Keratinocyte (primary cell): ENCODE measurements at regions not wholly inside any gene's neighbourhood (a gene's known extent, or its start where the extent isn't known, plus 50 kb on each side); places are given as distances from the start of the nearest gene placed in this dataset.
"Not testable (repeated sequence)": the region's sequence is repeated elsewhere in the genome, so short reads cannot be mapped to it uniquely, and the experiment has no call there.

ENCODE experiments used
- DNase-seq: peaks from one replicate; pipeline ENCODE4 v3.0.0-alpha.2; 2011; ENCODE audit warnings: low read depth, missing footprints, low spot score
- FAIRE-seq: peaks from 2 replicates; lab custom pipeline; 2011; peaks lifted over from hg19 to GRCh38; lab: Jason Lieb, UNC
- H2AFZ ChIP-seq: 2 replicates; pipeline ENCODE4 v1.6.0; 2012; ENCODE audit warnings: low read length, control low read depth, inconsistent platforms; ENCODE audit not compliant: control insufficient read depth
- H3K27ac ChIP-seq: 2 replicates; pipeline ENCODE4 v1.5.1; 2011; ENCODE audit warnings: low read length; ENCODE audit not compliant: control insufficient read depth, insufficient read depth
- H3K27me3 ChIP-seq: 3 replicates; pipeline ENCODE4 v1.6.0; 2011; ENCODE audit warnings: low read length; ENCODE audit not compliant: control insufficient read depth, insufficient read depth; ENCODE audit errors: extremely low read depth
- H3K36me3 ChIP-seq, 2 experiments: 2 replicates in 1 of 2; 3 replicates in 1 of 2; pipeline ENCODE4 v1.5.1; 2011; ENCODE audit warnings: low read length in 2 of 2, mild to moderate bottlenecking in 1 of 2; ENCODE audit not compliant: control insufficient read depth in 2 of 2, insufficient read depth in 2 of 2; ENCODE audit errors: extremely low read depth in 1 of 2
- H3K4me1 ChIP-seq: 3 replicates; pipeline ENCODE4 v1.5.1; 2011; ENCODE audit warnings: low read length; ENCODE audit not compliant: control insufficient read depth, insufficient read depth; ENCODE audit errors: extremely low read depth
- H3K4me2 ChIP-seq: 3 replicates; pipeline ENCODE4 v1.6.0; 2011; ENCODE audit warnings: low read depth, low read length; ENCODE audit not compliant: control insufficient read depth, insufficient read depth; ENCODE audit errors: extremely low read depth
- H3K4me3 ChIP-seq, 3 experiments: fragments of 200-600 bp in 1 of 3; sonication (generic) in 1 of 3; 2 replicates in 2 of 3; 3 replicates in 1 of 3; pipeline ENCODE4 v1.5.1; 2011 to 2016; ENCODE audit warnings: low read length in 3 of 3, mild to moderate bottlenecking in 3 of 3, control low read depth in 2 of 3, inconsistent platforms in 1 of 3, low read depth in 1 of 3, mixed read lengths in 1 of 3, mixed run types in 1 of 3, moderate library complexity in 1 of 3; ENCODE audit not compliant: control insufficient read depth in 2 of 3, insufficient read depth in 2 of 3; ENCODE audit errors: extremely low read depth in 1 of 3
- H3K79me2 ChIP-seq: 2 replicates; pipeline ENCODE4 v1.6.0; 2012; ENCODE audit warnings: low read length; ENCODE audit not compliant: control insufficient read depth, insufficient read depth
- H3K9ac ChIP-seq: 3 replicates; pipeline ENCODE4 v1.6.0; 2011; ENCODE audit warnings: low read length; ENCODE audit not compliant: control insufficient read depth, insufficient read depth; ENCODE audit errors: extremely low read depth
- H3K9me1 ChIP-seq: 3 replicates; pipeline ENCODE4 v1.6.0; 2011; ENCODE audit warnings: low read length; ENCODE audit not compliant: control insufficient read depth, insufficient read depth; ENCODE audit errors: extremely low read depth
- H3K9me3 ChIP-seq: 2 replicates; pipeline ENCODE4 v1.5.1; 2012; ENCODE audit warnings: low read depth, low read length; ENCODE audit not compliant: control insufficient read depth
- H4K20me1 ChIP-seq: 3 replicates; pipeline ENCODE4 v1.6.0; 2011; ENCODE audit warnings: low read length; ENCODE audit not compliant: control insufficient read depth, insufficient read depth; ENCODE audit errors: extremely low read depth
- CTCF ChIP-seq, 3 experiments: IDR thresholded peaks in 1 of 3; conservative IDR thresholded peaks in 1 of 3; optimal IDR thresholded peaks in 1 of 3; 2 replicates in 2 of 3; 3 replicates in 1 of 3; pipeline versions ENCODE3 to v1.5.1; 2011; ENCODE audit warnings: low read length in 3 of 3, mild to moderate bottlenecking in 3 of 3, moderate library complexity in 2 of 3, control low read depth in 1 of 3, inconsistent platforms in 1 of 3; ENCODE audit not compliant: insufficient read depth in 2 of 3; ENCODE audit errors: extremely low read depth in 1 of 3
- EZH2 ChIP-seq: IDR thresholded peaks from one replicate; pipeline ENCODE4 v1.6.1; 2012; ENCODE audit warnings: inconsistent platforms, mild to moderate bottlenecking, low read length, moderate library complexity
- dilution Hi-C: fragments of 300-500 bp; cut with MboI; formaldehyde crosslinking; loops from one replicate; pipeline ENCODE4 v1.7.0; 2020; ENCODE audit warnings: low sequenced_read_pairs; ENCODE audit not compliant: extremely low pct_ligation_motif_present

- H2AFZ ChIP-seq, H3K27ac ChIP-seq, H3K36me3 ChIP-seq, DNase-seq, H3K27me3 ChIP-seq, FAIRE-seq, H4K20me1 ChIP-seq, H3K9ac ChIP-seq, dilution Hi-C loops, H3K4me3 ChIP-seq, H3K9me1 ChIP-seq, H3K9me3 ChIP-seq, H3K79me2 ChIP-seq, H3K4me2 ChIP-seq: not testable (repeated sequence)
- H3K4me1 ChIP-seq = peaks cover 11% of the 10 kb centered on the region
Observed at GRCh38 chr13:21307158-21307557, 130.7 kb downstream of the MRPL57 start.

DNA sequence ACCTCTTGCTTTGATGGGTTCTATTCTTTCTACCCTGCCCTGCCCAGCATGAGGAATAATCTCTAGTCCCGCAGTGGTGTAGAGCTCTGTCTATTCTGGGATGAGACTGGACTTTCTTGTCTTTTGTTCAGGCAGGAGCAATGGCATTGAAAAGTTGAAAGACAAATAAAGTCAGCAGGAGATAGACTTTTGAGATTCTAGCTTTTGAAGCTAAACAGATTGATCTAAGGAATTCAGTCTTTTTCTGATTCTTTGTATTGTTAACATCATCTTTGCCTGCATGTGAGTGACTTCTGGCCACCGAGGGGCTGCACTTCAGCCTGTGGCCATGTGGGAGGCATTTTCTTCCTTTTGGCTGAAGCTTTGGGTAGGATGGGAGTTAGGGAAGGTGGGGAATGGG is 132.4 kb downstream of the MRPL57 start:
- Histone ChIP-seq H3K4me3 (no peak overlapping the region), H2AFZ (no peak overlapping the region), H3K9me1 (no peaks in the 10 kb centered on the region), H4K20me1 (no peaks in the 10 kb centered on the region), H3K36me3 (no peaks in the 10 kb centered on the region), H3K9ac (no peak overlapping the region), H3K9me3 (no peaks in the 10 kb centered on the region), H3K79me2 (no peaks in the 10 kb centered on the region), H3K27ac (no peak overlapping the region), H3K27me3 (no peaks in the 10 kb centered on the region), H3K4me2 (no peak overlapping the region), H3K4me1 (peaks cover 11% of the 10 kb centered on the region)
- TF ChIP-seq EZH2 (no peak), CTCF (optimal IDR thresholded peaks at IDR 0.05 in 1 of 3, IDR thresholded peaks at IDR 0.05 in 1 of 3, conservative IDR thresholded peaks at IDR 0.05 in 1 of 3; ENCODE audit: extremely low read depth in 1 of 3, insufficient read depth in 2 of 3, low read length in 3 of 3) (no peak)
- dilution Hi-C loops = no loop called here
- DNase-seq (no peak), FAIRE-seq (peak; percentile 39)

- TF ChIP-seq EZH2 (no peak), CTCF (optimal IDR thresholded peaks at IDR 0.05 in 1 of 3, IDR thresholded peaks at IDR 0.05 in 1 of 3, conservative IDR thresholded peaks at IDR 0.05 in 1 of 3; ENCODE audit: extremely low read depth in 1 of 3, insufficient read depth in 2 of 3, low read length in 3 of 3) (no peak)
- FAIRE-seq (no peak), DNase-seq (no peak)
- Histone ChIP-seq H3K79me2 (no peaks in the 10 kb centered on the region), H3K9me3 (no peaks in the 10 kb centered on the region), H3K4me1 (peaks cover 11% of the 10 kb centered on the region), H3K27me3 (no peaks in the 10 kb centered on the region), H3K4me2 (no peak overlapping the region), H2AFZ (no peak overlapping the region), H3K36me3 (no peaks in the 10 kb centered on the region), H3K4me3 (no peak overlapping the region), H3K9me1 (no peaks in the 10 kb centered on the region), H3K9ac (no peak overlapping the region), H4K20me1 (no peaks in the 10 kb centered on the region), H3K27ac (peak overlapping the region; percentile 8)
- dilution Hi-C loops = no loop called here
Observed at GRCh38 chr13:21309542-21310172, 133.2 kb downstream of the MRPL57 start.
